Adrenal gland (tissue), 5 donors: ENCODE measurements at regions not wholly inside any gene's neighbourhood (a gene's known extent, or its start where the extent isn't known, plus 50 kb on each side); places are given as distances from the start of the nearest gene placed in this dataset.

ENCODE experiments used
- CTCF ChIP-seq, 6 experiments: fragments of 450-650 bp in 4 of 6; fragments of 200-600 bp in 2 of 6; sonication (generic) in 1 of 6; IDR thresholded peaks; 1 replicate in 5 of 6; 2 replicates in 1 of 6; pipeline versions ENCODE4 v1.5.1 to v1.8.0; 2016 to 2021; ENCODE audit warnings: antibody characterized with exemption in 6 of 6, mild to moderate bottlenecking in 2 of 6, moderate library complexity in 1 of 6
- POLR2A ChIP-seq, 2 donors: fragments of 450-650 bp; IDR thresholded peaks; one replicate each; pipeline ENCODE4 v1.6.1; 2017; ENCODE audit warnings: antibody characterized with exemption in 2 of 2, mild to moderate bottlenecking in 2 of 2, moderate library complexity in 1 of 2
- donor health status: DM: no; HTN: no; CAD: no.

- TF ChIP-seq POLR2A (IDR thresholded peaks at IDR 0.05) (no peak), CTCF (IDR thresholded peaks at IDR 0.05) (no peak)
Observed at GRCh38 chr17:77527409-77527808, 386.6 kb downstream of the SEC14L1 start.
